CD4-positive, alpha-beta T cell treated with Interleukin-15 for 1 hour (primary cell): ENCODE measurements at regions not wholly inside any gene's neighbourhood (a gene's known extent, or its start where the extent isn't known, plus 50 kb on each side); places are given as distances from the start of the nearest gene placed in this dataset.
"Not testable (repeated sequence)": the region's sequence is repeated elsewhere in the genome, so short reads cannot be mapped to it uniquely, and the experiment has no call there.

Experiments
- DNase-seq: peaks from one replicate; pipeline ENCODE4 v3.0.0-alpha.2; 2020

DNA sequence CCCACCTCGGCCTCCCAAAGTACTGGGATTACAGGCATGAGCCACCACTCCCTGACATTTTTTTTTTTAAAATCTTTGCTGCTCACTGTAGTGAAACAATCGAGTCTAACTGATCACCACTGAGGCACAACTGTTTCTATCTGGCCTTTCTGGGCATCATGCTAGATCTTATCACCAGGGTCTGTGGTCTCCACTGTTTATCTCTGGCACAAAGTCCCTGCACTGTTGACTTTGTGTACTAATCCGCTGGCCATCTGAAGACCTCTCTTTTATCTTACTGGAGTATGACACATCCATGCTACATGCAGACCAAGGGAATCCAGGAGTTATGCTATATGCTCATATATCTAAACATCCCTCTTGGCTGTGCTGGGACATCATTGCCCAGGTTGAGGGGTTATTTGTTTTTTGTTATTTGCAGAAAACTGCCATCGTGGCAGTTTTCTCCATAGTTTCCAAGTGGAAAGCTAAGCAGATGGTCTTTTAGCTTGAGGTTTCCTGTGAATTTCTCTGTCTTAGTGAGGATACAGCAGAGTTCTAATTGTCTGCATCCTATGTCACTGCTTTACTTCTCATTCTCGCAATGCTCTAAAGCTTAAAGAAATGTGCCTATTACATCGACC, 456.9 kb downstream of the CCER1 start:
- no peak for DNase-seq

- DNase-seq = no peak
These were observed 464.6 kb downstream of the CCER1 start for GRCh38 chr12:90490355-90490754.

DNA sequence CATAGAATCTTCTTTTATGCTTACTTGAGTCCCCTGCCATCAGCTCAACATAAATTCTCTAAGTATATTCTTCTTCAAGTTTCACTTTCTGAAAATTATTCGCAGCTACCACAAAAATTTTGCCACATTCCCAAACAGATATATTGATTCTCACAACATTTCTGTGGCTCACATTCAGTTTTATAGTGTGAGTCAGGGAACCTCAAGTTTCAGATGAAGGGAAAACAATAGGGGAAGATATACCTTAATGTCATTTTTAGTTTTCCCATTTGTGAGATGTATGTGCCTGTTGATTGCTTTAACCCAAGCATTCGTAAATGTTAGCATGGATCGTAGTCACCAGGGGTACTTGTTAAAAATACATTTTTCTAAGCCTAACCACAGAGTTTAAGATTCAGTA, 465.8 kb downstream of the CCER1 start:
- no peak for DNase-seq

DNA sequence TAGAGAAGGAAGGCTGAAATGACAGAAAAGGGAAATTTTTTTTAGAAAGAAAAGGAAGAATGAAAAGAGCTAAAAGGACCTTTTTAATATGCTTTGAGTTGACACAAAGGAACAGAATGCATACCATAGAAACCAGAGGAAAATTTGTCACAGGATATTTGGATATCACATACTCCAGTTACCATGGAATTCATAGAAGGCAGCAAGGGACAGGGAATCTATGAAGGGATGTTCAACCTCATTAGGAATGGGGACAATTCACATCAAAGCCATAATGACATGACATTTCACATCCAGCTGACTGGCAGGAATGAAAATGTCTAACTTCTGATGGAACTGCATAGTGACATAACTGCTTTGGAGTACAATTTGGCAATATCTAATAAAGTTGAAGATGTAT, 469.4 kb downstream of the CCER1 start:
- DNase-seq = no peak

DNA sequence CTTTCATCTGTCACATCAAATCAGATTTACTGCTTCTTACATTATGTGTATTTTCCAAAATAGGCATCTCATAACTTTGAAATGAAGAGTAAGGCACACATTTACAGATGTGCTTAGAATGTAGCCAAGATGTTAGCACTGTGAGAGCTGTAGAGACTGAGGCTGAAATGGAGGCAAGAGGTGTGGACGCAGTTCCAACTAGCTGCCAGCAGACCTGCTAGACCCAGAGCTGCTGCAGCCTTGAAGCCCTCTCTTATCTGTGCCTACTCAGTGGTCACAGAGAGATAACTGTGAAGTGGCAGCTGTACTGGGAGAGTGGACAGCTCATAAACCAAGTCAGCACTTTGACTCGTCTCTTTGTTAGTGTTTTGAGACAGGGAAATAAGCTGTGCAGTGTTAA, 470.9 kb downstream of the CCER1 start:
- DNase-seq = no peak

GRCh38 chr12:90481748-90482147, 473.2 kb downstream of the CCER1 start:
- no peak for DNase-seq

- no peak for DNase-seq
These were observed 475.7 kb downstream of the CCER1 start for GRCh38 chr12:90479237-90479636.

- no peak for DNase-seq
These were observed 481.1 kb downstream of the CCER1 start for GRCh38 chr12:90473831-90474230.

DNA sequence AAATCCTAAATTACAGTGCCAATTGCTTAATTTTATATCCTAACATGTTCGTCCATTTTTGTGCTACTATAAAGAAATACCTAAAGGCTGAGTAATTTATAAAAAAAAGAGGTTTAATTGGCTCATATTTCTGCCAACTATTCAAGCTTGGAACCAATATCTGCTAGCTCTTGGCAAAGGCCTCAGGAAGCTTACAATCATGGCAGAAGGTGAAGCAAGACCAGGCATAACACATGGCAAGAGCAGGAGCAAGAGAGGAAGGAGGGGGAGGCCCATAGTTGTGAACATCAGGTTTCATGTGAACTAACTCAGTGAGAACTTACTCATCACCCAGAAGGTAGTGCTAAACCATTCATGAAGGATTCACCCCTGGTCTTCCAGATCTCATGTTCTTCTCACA, 494.3 kb downstream of the CCER1 start:
- DNase-seq = no peak

GRCh38 chr12:90456248-90456647, 498.7 kb downstream of the CCER1 start:
- DNase-seq = no peak

DNA sequence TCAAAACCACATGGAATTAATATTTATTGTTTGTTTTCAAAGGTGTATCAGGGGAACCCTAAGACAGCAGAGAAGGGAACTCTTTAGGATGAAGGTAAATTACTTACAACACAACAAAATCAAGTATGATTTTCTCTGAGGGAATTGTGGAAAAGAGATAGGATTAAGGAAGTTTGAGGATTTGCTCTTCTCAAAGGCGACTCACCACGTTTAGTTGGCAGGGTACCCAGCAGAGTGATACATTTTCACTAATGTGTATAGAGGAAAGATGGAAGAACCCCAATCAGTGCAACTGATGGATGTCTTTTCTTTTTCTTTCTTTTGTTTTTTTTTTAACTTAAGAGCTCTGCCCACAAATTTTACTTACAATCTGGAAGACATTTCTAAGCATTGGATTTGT, 499.2 kb downstream of the CCER1 start:
- no peak for DNase-seq

GRCh38 chr12:90449611-90450010, 505.4 kb downstream of the CCER1 start:
- no peak for DNase-seq

- not testable (repeated sequence) for DNase-seq
These were observed 511.5 kb downstream of the CCER1 start for GRCh38 chr12:90443466-90443865.

DNA sequence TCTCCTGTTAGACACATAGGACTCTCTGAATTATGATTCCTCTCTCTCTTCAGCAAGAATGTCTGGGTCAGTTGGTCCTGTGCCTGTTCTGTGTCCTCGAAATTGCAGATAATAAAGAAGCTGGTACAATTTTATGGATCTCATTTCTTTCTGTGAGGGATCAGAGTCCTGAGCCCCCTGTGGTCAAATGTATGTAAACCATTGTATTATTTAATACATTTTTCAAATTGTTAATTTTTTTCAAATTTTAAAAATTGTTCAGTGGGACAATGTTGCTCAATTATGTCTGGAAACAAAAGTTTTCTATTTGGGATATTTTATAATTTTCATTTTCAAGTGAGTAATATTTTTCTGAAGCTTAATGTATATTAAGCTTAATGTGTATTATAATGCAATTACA, 513.5 kb downstream of the CCER1 start:
- DNase-seq = no peak

DNA sequence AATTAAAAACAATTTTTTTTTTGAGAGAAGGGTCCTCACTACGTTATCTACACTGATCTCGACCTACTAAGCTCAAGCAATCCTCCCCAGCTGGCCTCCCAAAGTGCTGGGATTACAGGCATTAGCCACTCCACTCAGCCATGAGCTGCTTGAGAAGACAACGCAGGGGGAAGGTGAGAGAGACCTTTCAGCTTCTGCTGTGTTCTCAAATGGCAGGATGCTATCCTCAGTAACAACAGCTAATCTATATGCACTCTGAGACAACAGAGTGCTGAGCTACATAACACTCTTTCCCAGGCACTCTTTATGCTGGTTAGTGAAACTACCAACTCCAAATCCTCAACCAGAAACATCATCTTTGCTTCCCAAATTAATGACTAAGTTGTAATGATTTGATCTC, 526.1 kb downstream of the CCER1 start:
- no peak for DNase-seq

DNA sequence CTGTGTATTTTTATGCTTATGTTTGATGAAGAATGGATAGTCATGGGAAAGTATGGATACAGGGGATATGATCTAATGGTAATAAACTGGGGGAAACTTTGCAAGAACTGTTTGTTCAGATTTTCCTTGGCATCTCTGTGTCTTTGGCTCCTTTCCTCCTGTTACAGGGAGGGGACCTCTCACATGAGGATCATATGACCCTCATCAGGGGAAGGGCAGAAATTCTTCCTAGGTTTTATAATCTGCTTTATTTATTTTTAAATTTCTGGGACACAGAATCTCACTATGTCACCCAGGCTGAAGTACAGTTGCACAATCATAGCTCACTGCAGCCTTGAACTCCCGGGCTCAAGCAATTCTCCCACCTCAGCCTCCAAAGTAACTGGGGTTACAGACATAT, 526.5 kb downstream of the CCER1 start:
- DNase-seq = no peak

DNA sequence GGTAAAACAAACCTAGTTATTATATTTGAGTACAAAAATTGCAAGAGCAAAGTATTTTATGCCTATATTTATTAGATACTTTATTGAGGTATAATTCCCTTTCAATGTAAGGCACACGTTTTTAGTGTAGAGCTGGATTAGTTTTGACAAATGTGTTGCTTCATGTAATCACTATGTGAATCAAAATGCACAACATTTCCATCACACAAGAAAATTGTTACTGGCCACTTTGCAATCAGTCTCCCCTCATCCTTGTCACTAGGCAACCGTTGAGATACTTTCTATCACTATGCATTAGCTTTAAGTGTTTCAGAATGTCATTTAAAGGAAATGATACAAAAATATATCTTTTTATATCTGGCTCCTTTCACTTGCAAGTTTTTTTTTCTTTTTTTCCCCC, 531.0 kb downstream of the CCER1 start:
- no peak for DNase-seq

- DNase-seq = no peak
These were observed 544.0 kb downstream of the CCER1 start for GRCh38 chr12:90410962-90411361.

- DNase-seq = no peak
These were observed 547.1 kb downstream of the CCER1 start for GRCh38 chr12:90407841-90408240.

DNA sequence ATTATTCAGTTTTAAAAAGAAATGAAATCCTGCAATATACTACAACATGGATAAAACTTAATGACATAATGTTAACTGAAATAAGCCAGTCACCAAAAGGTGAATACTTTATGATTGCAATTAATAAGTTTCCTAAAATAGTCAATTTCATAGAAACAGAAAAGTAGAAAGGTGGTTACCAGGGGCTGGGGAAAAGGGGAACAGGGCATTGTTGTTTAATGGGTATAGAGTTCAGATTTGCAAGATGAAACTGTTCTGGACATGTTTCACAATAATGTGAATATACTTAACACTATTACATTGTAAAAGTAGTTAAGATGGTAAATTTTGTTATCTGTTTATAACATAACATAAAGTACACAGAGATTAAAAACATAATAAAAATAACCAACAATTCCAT, 550.9 kb downstream of the CCER1 start:
- DNase-seq = no peak

DNA sequence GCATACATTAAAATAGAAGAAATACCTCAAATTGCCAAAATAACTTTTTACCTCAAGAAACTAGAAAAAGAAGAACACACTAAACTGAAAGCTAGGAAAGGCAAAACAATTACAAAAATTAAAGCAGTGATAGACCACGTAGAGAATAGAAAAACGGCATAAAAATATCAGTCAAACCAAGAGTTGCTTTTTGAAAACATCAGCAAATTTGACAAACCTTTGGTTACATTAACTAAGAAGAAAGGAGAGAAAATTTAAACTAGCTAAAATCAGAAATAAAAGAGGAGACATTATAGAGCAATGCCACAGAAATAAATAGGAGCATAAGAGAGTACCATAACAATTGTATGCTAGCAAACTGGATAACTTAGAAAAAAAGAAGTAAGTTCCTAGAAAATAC, 553.8 kb downstream of the CCER1 start:
- no peak for DNase-seq

GRCh38 chr12:90399357-90399756, 555.6 kb downstream of the CCER1 start:
- DNase-seq = no peak

DNA sequence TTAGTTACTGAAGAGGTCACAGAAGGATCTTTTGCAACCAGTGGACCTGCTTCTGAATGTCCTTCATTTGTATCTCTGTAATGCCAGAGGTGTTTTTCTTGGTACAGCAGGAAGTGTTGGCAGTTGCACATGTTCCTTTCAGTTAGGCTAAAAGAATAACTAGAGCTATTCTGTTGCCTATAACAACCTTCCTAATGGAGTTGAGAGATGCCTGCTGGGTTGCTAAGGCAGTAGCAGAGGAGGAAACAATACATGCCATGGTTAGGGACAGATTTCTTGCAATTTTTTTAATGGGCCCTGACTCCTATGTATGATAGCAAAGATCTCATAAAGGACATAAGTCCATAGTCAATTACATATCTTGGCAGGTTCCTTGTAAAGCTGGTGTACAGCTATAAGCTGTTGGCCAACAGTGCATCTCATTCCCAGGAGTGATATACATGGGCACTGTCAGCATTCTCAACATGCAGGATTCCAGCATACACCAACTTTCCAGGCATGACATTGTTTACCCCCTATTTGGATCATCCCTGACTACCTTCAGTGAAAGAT, 556.6 kb downstream of the CCER1 start:
- DNase-seq = no peak

DNA sequence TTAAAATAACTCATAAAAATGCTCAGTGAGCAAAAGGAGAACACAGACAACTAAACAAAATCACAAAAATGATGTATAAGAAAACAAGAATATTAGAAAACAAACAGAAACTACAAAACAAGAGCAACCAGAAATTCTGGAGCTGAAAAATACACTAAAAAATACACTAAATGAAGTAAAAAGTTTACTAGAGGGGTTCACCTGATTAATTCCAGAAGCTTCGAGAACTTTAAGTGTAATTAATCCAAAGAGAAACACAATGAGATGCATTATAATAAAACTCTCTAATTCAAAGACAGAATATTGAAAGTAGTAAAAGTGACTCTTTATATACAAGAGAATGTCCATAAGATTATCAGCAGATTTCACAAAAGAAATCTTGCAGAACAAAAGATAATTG, 558.4 kb downstream of the CCER1 start:
- no peak for DNase-seq

DNA sequence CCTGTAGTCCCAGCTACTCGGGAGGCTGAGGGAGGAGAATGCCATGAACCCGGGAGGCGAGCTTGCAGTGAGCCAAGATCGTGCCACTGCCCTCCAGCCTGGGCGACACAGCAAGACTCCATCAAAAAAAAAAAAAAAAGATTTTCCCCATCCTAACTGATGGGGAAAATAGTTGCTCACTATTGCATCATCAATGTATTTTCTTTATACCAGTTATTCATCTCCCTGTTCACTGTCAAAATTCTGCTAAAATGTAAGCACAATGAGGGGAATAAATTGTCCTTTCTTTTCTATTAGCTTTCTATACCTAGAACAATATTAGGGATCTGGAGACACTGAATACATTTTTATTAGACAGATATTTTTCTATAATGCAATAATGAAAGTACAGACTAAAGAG, 561.3 kb downstream of the CCER1 start:
- DNase-seq = no peak

DNA sequence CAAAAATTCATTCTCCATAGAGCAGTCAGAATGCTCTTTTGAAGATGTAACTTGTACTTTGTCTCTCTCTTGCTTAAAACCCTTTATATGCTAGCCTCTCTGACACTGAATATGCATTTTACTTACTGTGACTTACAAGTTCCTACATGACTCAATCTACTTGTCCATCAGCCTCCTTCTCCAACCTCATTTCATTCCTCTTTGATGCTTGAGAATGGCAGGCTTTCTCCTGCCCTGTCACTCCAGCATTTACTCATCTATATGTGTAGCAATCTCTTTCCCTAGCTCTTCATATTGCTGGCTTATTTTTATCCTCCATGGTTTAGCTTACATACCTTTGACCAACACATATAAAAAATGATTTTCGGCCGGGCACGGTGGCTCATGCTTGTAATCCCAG, 561.9 kb downstream of the CCER1 start:
- DNase-seq = no peak
